HEK293T (cell line): ENCODE measurements at regions not wholly inside any gene's neighbourhood (a gene's known extent, or its start where the extent isn't known, plus 50 kb on each side); places are given as distances from the start of the nearest gene placed in this dataset.

ENCODE experiments used
- CTCF ChIA-PET: fragments of 350-600 bp; formaldehyde crosslinking; extraction: SDS; loops from one replicate; lab custom pipeline; 2021; ENCODE audit warnings: antibody characterized with exemption, inconsistent platforms; lab: Yijun Ruan, JAX
- POLR2A ChIA-PET: fragments of 350-600 bp; formaldehyde crosslinking; extraction: SDS; loops from one replicate; lab custom pipeline; 2020; ENCODE audit warnings: antibody characterized with exemption, inconsistent platforms; lab: Yijun Ruan, JAX
- DNase-seq: peaks from one replicate; pipeline ENCODE4 v3.0.0; 2012; ENCODE audit warnings: mixed read lengths; ENCODE audit errors: extremely low spot score
- ARNT ChIP-seq: fragments of 450-650 bp; IDR thresholded peaks from 2 replicates; pipeline ENCODE4 v1.6.1; 2017; ENCODE audit warnings: mild to moderate bottlenecking
- BHLHE40 ChIP-seq: fragments of 450-650 bp; IDR thresholded peaks from 2 replicates; pipeline ENCODE4 v1.6.1; 2016; ENCODE audit warnings: mild to moderate bottlenecking, moderate library complexity, borderline replicate concordance
- CTBP1 ChIP-seq: fragments of 450-650 bp; IDR thresholded peaks from 2 replicates; pipeline ENCODE4 v1.6.1; 2016; ENCODE audit warnings: borderline replicate concordance
- ELF4 ChIP-seq: fragments of 450-650 bp; IDR thresholded peaks from 2 replicates; pipeline ENCODE4 v1.6.1; 2017; ENCODE audit warnings: antibody characterized with exemption
- FOXA1 ChIP-seq: fragments of 450-650 bp; IDR thresholded peaks from 2 replicates; pipeline ENCODE4 v1.6.1; 2016; ENCODE audit warnings: mild to moderate bottlenecking
- FOXK2 ChIP-seq: fragments of 450-650 bp; IDR thresholded peaks from 2 replicates; pipeline ENCODE4 v1.6.1; 2016; ENCODE audit warnings: mild to moderate bottlenecking
- FOXM1 ChIP-seq: fragments of 450-650 bp; IDR thresholded peaks from 2 replicates; pipeline ENCODE4 v1.6.1; 2017; ENCODE audit warnings: mild to moderate bottlenecking, borderline replicate concordance
- HDGF ChIP-seq: fragments of 450-650 bp; IDR thresholded peaks from 2 replicates; pipeline ENCODE4 v1.6.1; 2017; ENCODE audit warnings: antibody characterized with exemption, borderline replicate concordance
- L3MBTL2 ChIP-seq: fragments of 450-650 bp; conservative IDR thresholded peaks from 2 replicates; pipeline ENCODE4 v1.6.1; 2016; ENCODE audit warnings: mild to moderate bottlenecking
- LEF1 ChIP-seq: fragments of 450-650 bp; IDR thresholded peaks from 2 replicates; pipeline ENCODE4 v1.6.1; 2017; ENCODE audit warnings: mild to moderate bottlenecking, borderline replicate concordance
- NFRKB ChIP-seq: fragments of 450-650 bp; IDR thresholded peaks from 2 replicates; pipeline ENCODE4 v1.6.1; 2016; ENCODE audit warnings: mild to moderate bottlenecking, moderate library complexity
- SP1 ChIP-seq: fragments of 450-650 bp; IDR thresholded peaks from 2 replicates; pipeline ENCODE4 v1.6.1; 2017
- SUZ12 ChIP-seq: fragments of 450-650 bp; IDR thresholded peaks from 2 replicates; pipeline ENCODE4 v1.6.1; 2016; ENCODE audit warnings: mild to moderate bottlenecking
- TARDBP ChIP-seq: fragments of 450-650 bp; IDR thresholded peaks from 2 replicates; pipeline ENCODE4 v1.6.1; 2016
- ZNF384 ChIP-seq: fragments of 450-650 bp; IDR thresholded peaks from 2 replicates; pipeline ENCODE4 v1.6.1; 2016
- TF ChIP-seq, protein P1 (sequence below): fragments of 450-650 bp; IDR thresholded peaks from 2 replicates; pipeline ENCODE4 v1.6.1; 2016

DNA sequence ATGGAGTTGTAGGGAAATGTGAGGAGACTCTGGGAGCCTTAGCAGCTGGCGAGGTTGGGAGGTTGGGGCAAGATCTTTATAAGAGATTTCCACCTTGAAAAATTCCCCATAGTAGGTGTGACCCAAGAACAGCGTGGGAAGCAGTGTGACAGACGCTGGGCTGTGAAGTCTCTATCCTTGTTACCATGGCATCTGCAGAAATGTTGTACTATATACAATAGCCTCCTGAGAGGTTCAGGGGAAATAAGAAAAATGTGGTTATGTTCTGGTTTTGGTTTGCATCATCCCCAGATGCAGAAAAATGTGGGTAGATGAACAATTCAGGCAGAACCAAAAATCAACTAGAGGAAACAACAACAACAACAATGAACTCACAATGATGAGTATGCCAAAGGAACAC lies 498.6 kb downstream of the SH2D4B start:
- DNase-seq: no peak
- POLR2A ChIA-PET: no interaction called here
- TF ChIP-seq SUZ12 (no peak), BHLHE40 (no peak), FOXK2 (no peak), FOXA1 (no peak), ZNF384 (no peak), ARNT (no peak), L3MBTL2 (no peak), TARDBP (no peak), ELF4 (no peak), NFRKB (no peak), CTBP1 (no peak), LEF1 (no peak), SP1 (no peak), HDGF (no peak), FOXM1 (no peak)
- TF ChIP-seq, protein P1, sequence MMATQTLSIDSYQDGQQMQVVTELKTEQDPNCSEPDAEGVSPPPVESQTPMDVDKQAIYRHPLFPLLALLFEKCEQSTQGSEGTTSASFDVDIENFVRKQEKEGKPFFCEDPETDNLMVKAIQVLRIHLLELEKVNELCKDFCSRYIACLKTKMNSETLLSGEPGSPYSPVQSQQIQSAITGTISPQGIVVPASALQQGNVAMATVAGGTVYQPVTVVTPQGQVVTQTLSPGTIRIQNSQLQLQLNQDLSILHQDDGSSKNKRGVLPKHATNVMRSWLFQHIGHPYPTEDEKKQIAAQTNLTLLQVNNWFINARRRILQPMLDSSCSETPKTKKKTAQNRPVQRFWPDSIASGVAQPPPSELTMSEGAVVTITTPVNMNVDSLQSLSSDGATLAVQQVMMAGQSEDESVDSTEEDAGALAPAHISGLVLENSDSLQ: no peak
- CTCF ChIA-PET: no interaction called here

DNA sequence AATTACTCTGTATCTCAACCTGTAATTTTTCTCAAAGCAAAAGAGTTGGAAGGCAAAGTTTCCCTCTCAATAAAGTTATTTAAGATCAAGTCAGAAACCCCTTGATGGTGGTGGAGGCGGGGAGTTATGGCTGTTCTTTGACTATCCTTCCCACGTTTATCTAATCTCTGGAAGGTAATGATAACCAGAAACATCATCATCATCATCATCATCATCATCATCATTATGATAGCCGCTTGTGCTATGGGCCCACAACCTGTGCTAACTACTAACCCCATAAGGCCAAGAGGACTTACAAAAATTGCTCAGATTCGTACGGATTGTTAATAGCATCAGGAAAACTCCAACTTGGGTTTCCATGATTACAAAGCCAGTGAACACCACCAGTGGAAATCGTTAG lies 502.3 kb downstream of the SH2D4B start:
- ChIA-PET POLR2A (no interaction called here), CTCF (no interaction called here)
- TF ChIP-seq ZNF384 (no peak), HDGF (no peak), ARNT (no peak), BHLHE40 (no peak), FOXK2 (no peak)
- no peak for DNase-seq

DNA sequence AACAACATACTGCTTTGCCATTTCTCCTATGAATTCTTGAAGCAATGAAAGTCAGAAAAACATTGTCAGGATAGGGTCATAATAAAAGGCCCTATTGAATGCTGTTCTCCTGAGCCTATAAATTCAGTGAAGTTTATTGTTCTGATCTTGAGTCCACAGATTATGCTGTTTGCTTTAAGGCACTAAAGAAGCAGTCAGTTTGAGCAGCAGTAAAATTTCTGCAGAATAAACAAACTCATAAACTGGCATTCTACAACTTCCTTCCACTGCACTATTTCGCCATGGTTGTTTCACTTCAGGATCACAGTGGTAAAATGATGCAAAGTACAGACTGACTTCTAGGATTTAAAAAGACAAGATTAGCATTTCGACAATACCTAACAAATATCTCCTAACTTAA lies 503.2 kb downstream of the SH2D4B start:
- no peak for TF ChIP-seq L3MBTL2
- TF ChIP-seq ELF4: no peak
- TF ChIP-seq FOXA1: 0 out of 2 replicates have a peak, but pooled peaks have one; percentile 34
- CTCF ChIA-PET: interaction anchor here (0.6 kb wide), 1 partner anchor 490 kb away, joined by 3 read pairs; no protein-coding TSS in a partner anchor
- POLR2A ChIA-PET: no interaction called here
- DNase-seq: no peak

DNA sequence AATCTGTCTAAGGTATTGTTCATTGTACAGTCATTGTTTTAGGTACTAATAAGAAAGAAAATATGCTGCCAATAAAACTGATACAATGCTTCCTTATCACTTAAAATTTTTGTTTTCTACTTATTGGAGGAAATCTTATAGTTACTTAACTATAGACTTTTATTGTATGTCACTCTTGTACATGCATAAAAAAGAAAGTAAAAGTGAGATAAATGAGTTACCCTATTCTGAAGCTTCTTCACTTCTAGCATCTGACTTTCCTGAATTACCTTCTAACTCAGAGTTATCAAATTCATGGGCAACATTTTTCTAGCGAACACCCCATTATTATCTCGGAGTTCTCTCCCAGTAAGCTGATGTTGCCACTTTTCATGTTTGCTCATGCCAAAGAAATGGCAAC lies 504.9 kb downstream of the SH2D4B start:
- TF ChIP-seq SP1: no peak
- TF ChIP-seq L3MBTL2: no peak
- TF ChIP-seq TARDBP: no peak
- TF ChIP-seq FOXA1: no peak
- TF ChIP-seq ELF4: no peak
- TF ChIP-seq FOXM1: no peak
- TF ChIP-seq BHLHE40: no peak
- TF ChIP-seq, protein P1: no peak
- no peak for TF ChIP-seq CTBP1
- TF ChIP-seq SUZ12: no peak
- no peak for TF ChIP-seq HDGF
- no peak for TF ChIP-seq ARNT
- CTCF ChIA-PET: no interaction called here
- no peak for DNase-seq
- POLR2A ChIA-PET: no interaction called here

DNA sequence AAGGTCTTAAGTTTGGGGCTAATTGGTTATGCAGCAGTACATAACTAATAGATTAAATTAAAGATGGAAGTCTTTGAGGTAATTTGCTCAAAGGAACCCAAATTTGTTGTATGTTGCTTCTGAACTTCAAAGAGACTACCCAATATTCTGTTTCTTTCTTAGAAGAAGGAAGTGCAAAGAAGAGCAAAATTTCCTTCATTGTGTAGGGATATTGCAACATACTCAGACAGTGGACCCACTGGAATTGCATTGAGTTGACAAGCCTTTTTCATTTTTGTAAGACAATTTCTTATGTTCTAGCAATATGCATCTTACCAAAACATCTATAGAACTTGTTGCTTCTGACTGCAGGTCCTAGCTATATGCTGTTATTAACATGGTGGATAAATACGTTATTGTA lies 527.8 kb downstream of the SH2D4B start:
- no peak for DNase-seq
- CTCF ChIA-PET: no interaction called here
- POLR2A ChIA-PET: no interaction called here
- TF ChIP-seq FOXK2: no peak
- TF ChIP-seq CTBP1: no peak
- TF ChIP-seq FOXA1: no peak
- TF ChIP-seq ELF4: no peak
- no peak for TF ChIP-seq HDGF
- TF ChIP-seq SP1: no peak
- no peak for TF ChIP-seq L3MBTL2
- no peak for TF ChIP-seq TARDBP
- no peak for TF ChIP-seq LEF1
- TF ChIP-seq SUZ12: no peak
- no peak for TF ChIP-seq ARNT
- TF ChIP-seq, protein P1: no peak
- TF ChIP-seq BHLHE40: no peak
- TF ChIP-seq ZNF384: no peak
- TF ChIP-seq NFRKB: no peak
- TF ChIP-seq FOXM1: no peak

DNA sequence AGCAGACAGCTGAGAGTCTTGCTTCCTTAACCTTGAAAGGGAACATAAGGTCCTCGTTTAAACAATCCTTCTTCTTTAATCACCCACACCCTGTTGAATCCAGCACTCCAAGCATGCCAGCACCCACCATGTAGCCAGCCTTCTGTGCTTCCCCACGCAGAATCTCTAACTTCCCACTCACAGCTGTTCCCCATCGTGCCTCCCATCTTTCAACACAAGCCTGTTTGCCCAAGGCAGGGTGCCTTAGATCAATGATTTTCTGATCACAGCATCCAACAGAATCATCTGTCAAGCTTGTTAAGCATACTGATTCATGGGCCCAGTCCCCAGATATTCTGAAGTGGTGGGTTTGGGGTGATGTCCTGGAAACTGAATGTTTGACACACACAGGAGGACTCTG lies 530.8 kb downstream of the SH2D4B start:
- POLR2A ChIA-PET: no interaction called here
- CTCF ChIA-PET: no interaction called here
- no peak for DNase-seq
- TF ChIP-seq CTBP1 (no peak), SUZ12 (no peak), FOXA1 (no peak), HDGF (no peak), NFRKB (no peak), L3MBTL2 (no peak), FOXK2 (no peak), TARDBP (no peak), SP1 (no peak), FOXM1 (no peak), BHLHE40 (no peak), ZNF384 (no peak), ELF4 (no peak), ARNT (no peak), LEF1 (no peak)
- TF ChIP-seq, protein P1: no peak
